ENCODE measurements at regions not wholly inside any gene's neighbourhood (a gene's known extent, or its start where the extent isn't known, plus 50 kb on each side); places are given as distances from the start of the nearest gene placed in this dataset.

GRCh38 chr18:45221363-45221762 is 393.9 kb upstream of the SLC14A2 start:
- no peaks in the 10 kb centered on the region for H3K36me3 ChIP-seq (replicated peaks in 1 of 2; ENCODE audit: control insufficient read depth in 1 of 2, insufficient read depth in 2 of 2, low read length in 1 of 2)
- H3K27ac ChIP-seq (ENCODE audit: low read depth in 2 of 2, low read length in 1 of 2), result no peak overlapping the region
- no peaks in the 10 kb centered on the region for H3K4me1 ChIP-seq (ENCODE audit: control insufficient read depth in 1 of 2, insufficient read depth in 2 of 2, low read depth in 1 of 2, low read length in 1 of 2)
- 59% methylated on average over 5 of the region's 5 CpGs for WGBS (ENCODE audit: low lambda C conversion rate)
- no peaks in the 10 kb centered on the region for H3F3A ChIP-seq (replicated peaks; ENCODE audit: insufficient read depth)
- no peak overlapping the region for H3K4me3 ChIP-seq (ENCODE audit: low read depth in 2 of 2, low read length in 1 of 2)
- no peak for DNase-seq
- ChIA-PET CTCF (interaction anchor here (1.4 to 2.2 kb wide), 2 partner anchors 8 to 46 kb away, joined by 3 to 17 read pairs; no protein-coding TSS in a partner anchor), POLR2A (no interaction called here)
- no peak for TF ChIP-seq FOXM1 (IDR thresholded peaks at IDR 0.05; ENCODE audit: low read depth)
- TF ChIP-seq NFIC (IDR thresholded peaks at IDR 0.05; ENCODE audit: borderline replicate concordance), result no peak
- no peak for TF ChIP-seq NRF1 (IDR thresholded peaks at IDR 0.05; ENCODE audit: low read depth, low read length)
- TF ChIP-seq CHD2 (IDR thresholded peaks at IDR 0.05; ENCODE audit: low read length, partially characterized antibody), result no peak
- no peak for TF ChIP-seq SMC3 (IDR thresholded peaks at IDR 0.05; ENCODE audit: low read depth, low read length)
- no peak for TF ChIP-seq TCF12 (IDR thresholded peaks at IDR 0.05)
- no peak for TF ChIP-seq CTCF (IDR thresholded peaks at IDR 0.05)
- TF ChIP-seq SIN3A (IDR thresholded peaks at IDR 0.05; ENCODE audit: borderline replicate concordance, low read depth, low read length), result no peak
- no peak for TF ChIP-seq USF1 (IDR thresholded peaks at IDR 0.05; ENCODE audit: borderline replicate concordance, low read depth)
- TF ChIP-seq FOSL2 (IDR thresholded peaks at IDR 0.05; ENCODE audit: borderline replicate concordance, low read depth), result no peak
- no peaks in the 10 kb centered on the region for H4K20me1 ChIP-seq (ENCODE audit: insufficient read depth)
- no peaks in the 10 kb centered on the region for H3K79me2 ChIP-seq (ENCODE audit: insufficient read depth)
- no peaks in the 10 kb centered on the region for H3K9me2 ChIP-seq
- no peaks in the 10 kb centered on the region for H3K27me3 ChIP-seq (ENCODE audit: insufficient read depth)
- no peak overlapping the region for H3K9ac ChIP-seq
- no peak overlapping the region for H2AFZ ChIP-seq (ENCODE audit: low read depth)
- H3K9me3 ChIP-seq, result no peaks in the 10 kb centered on the region
- H3K4me2 ChIP-seq, result no peak overlapping the region

- no peak overlapping the region for H2AFZ ChIP-seq (ENCODE audit: low read depth)
- CTCF ChIA-PET, result interaction anchor here (1.4 to 2.2 kb wide), 2 partner anchors 9 to 47 kb away, joined by 3 to 17 read pairs; no protein-coding TSS in a partner anchor
- POLR2A ChIA-PET, result no interaction called here
Measured at GRCh38 chr18:45222180-45222579, 393.1 kb upstream of the SLC14A2 start.

More at GRCh38 chr18:45222180-45222579, 393.1 kb upstream of the SLC14A2 start:
- no peaks in the 10 kb centered on the region for H4K20me1 ChIP-seq (ENCODE audit: insufficient read depth)
- no peak for DNase-seq
- H3K4me2 ChIP-seq, result no peak overlapping the region
- 43% methylated on average over 3 of the region's 3 CpGs for WGBS (ENCODE audit: low lambda C conversion rate)
- H3K27ac ChIP-seq (ENCODE audit: low read depth in 2 of 2, low read length in 1 of 2), result no peak overlapping the region
- no peaks in the 10 kb centered on the region for H3K4me1 ChIP-seq (ENCODE audit: control insufficient read depth in 1 of 2, insufficient read depth in 2 of 2, low read depth in 1 of 2, low read length in 1 of 2)
- H3K27me3 ChIP-seq (ENCODE audit: insufficient read depth), result no peaks in the 10 kb centered on the region
- no peaks in the 10 kb centered on the region for H3K9me2 ChIP-seq
- H3K9me3 ChIP-seq, result no peaks in the 10 kb centered on the region
- no peaks in the 10 kb centered on the region for H3K79me2 ChIP-seq (ENCODE audit: insufficient read depth)
- H3K4me3 ChIP-seq (ENCODE audit: low read depth in 2 of 2, low read length in 1 of 2), result no peak overlapping the region
- TF ChIP-seq FOXJ3 (CRISPR knock-in tag; IDR thresholded peaks at IDR 0.05), result no peak
- TF ChIP-seq JUND (IDR thresholded peaks at IDR 0.05), result no peak
- TF ChIP-seq NRF1 (IDR thresholded peaks at IDR 0.05; ENCODE audit: low read depth, low read length), result no peak
- TF ChIP-seq GABPA (IDR thresholded peaks at IDR 0.05; ENCODE audit: low read depth), result no peak
- TF ChIP-seq CTCF (IDR thresholded peaks at IDR 0.05), result no peak
- no peak for TF ChIP-seq USF2 (IDR thresholded peaks at IDR 0.05; ENCODE audit: borderline replicate concordance, low read depth, low read length)
- TF ChIP-seq MAX (IDR thresholded peaks at IDR 0.05; ENCODE audit: low read depth), result no peak
- TF ChIP-seq GATA2 (CRISPR knock-in tag; IDR thresholded peaks at IDR 0.05), result no peak
- no peak for TF ChIP-seq NFIC (IDR thresholded peaks at IDR 0.05; ENCODE audit: borderline replicate concordance)
- no peak for TF ChIP-seq USF1 (IDR thresholded peaks at IDR 0.05; ENCODE audit: borderline replicate concordance, low read depth)
- TF ChIP-seq TAF1 (IDR thresholded peaks at IDR 0.05; ENCODE audit: borderline replicate concordance, low read depth, low read length), result no peak
- TF ChIP-seq RFX5 (IDR thresholded peaks at IDR 0.05; ENCODE audit: low read length), result no peak
- TF ChIP-seq YY1 (IDR thresholded peaks at IDR 0.05; ENCODE audit: low read depth), result no peak
- H3K9ac ChIP-seq, result no peak overlapping the region
- no peaks in the 10 kb centered on the region for H3F3A ChIP-seq (replicated peaks; ENCODE audit: insufficient read depth)
- H3K36me3 ChIP-seq (replicated peaks in 1 of 2; ENCODE audit: control insufficient read depth in 1 of 2, insufficient read depth in 2 of 2, low read length in 1 of 2), result no peaks in the 10 kb centered on the region

All from SK-N-SH (cell line).